Endothelial cell of umbilical vein (primary cell): ENCODE measurements at regions not wholly inside any gene's neighbourhood (a gene's known extent, or its start where the extent isn't known, plus 50 kb on each side); places are given as distances from the start of the nearest gene placed in this dataset.

Experiments
- BruUV-seq: library from RNA; stranded (reverse); fragments of 400-500 nt; replicated peaks from 2 replicates; lab custom pipeline; 2021; lab: Mats Ljungman, UMichigan
- CTCF ChIA-PET: fragments of 300-600, 350-600 bp; sonication (Branson Sonifier 250); formaldehyde crosslinking; loops from one replicate; lab custom pipeline; 2021; ENCODE audit warnings: antibody characterized with exemption, inconsistent platforms; lab: Charles Lee
- POLR2A ChIA-PET: fragments of 300-600, 350-600 bp; sonication (Branson Sonifier 250); formaldehyde crosslinking; loops from one replicate; lab custom pipeline; 2021; ENCODE audit warnings: antibody characterized with exemption, inconsistent platforms; lab: Charles Lee
- DNase-seq: peaks from one replicate; pipeline ENCODE4 v3.0.0-alpha.2; 2011; ENCODE audit warnings: low read depth, low spot score
- FAIRE-seq: peaks from 2 replicates; lab custom pipeline; 2011; peaks lifted over from hg19 to GRCh38; lab: Jason Lieb, UNC
- H2AFZ ChIP-seq: 2 replicates; pipeline ENCODE4 v1.6.0; 2012; ENCODE audit warnings: low read depth, low read length, control low read depth, inconsistent platforms
- H3K27ac ChIP-seq: 2 replicates; pipeline ENCODE4 v1.5.1; 2011; ENCODE audit warnings: low read depth, mild to moderate bottlenecking, control low read depth, low read length, moderate library complexity; ENCODE audit not compliant: insufficient read depth
- H3K27me3 ChIP-seq, 2 experiments: 2 replicates each; pipeline versions ENCODE4 v1.6.0 to v1.6.1; 2011; ENCODE audit warnings: low read length in 2 of 2, mixed read lengths in 1 of 2; ENCODE audit not compliant: control insufficient read depth in 2 of 2, insufficient read depth in 2 of 2
- H3K36me3 ChIP-seq, 2 experiments: 2 replicates in 1 of 2; 3 replicates in 1 of 2; pipeline ENCODE4 v1.5.1; 2011; ENCODE audit warnings: low read length in 2 of 2, mild to moderate bottlenecking in 1 of 2, moderate library complexity in 1 of 2; ENCODE audit not compliant: control insufficient read depth in 2 of 2, insufficient read depth in 2 of 2; ENCODE audit errors: extremely low read depth in 1 of 2
- H3K4me1 ChIP-seq: 3 replicates; pipeline ENCODE4 v1.5.1; 2011; ENCODE audit warnings: mild to moderate bottlenecking, low read length; ENCODE audit not compliant: control insufficient read depth, insufficient read depth; ENCODE audit errors: extremely low read depth
- H3K4me2 ChIP-seq: 2 replicates; pipeline ENCODE4 v1.6.1; 2011; ENCODE audit warnings: low read length, control low read depth, mixed read lengths; ENCODE audit not compliant: insufficient read depth
- H3K4me3 ChIP-seq, 3 experiments: fragments of 200-600 bp in 1 of 3; sonication (generic), shearing (Covaris generic) in 1 of 3; replicated peaks in 1 of 3; 2 replicates each; pipeline ENCODE4 v1.5.1; 2011 to 2016; ENCODE audit warnings: control low read depth in 3 of 3, low read length in 3 of 3, mild to moderate bottlenecking in 2 of 3, inconsistent platforms in 1 of 3, low read depth in 1 of 3, moderate library complexity in 1 of 3; ENCODE audit not compliant: insufficient read depth in 1 of 3
- H3K79me2 ChIP-seq: 2 replicates; pipeline ENCODE4 v1.6.0; 2012; ENCODE audit warnings: low read length, inconsistent platforms; ENCODE audit not compliant: control insufficient read depth, insufficient read depth
- H3K9ac ChIP-seq: replicated peaks from 2 replicates; pipeline ENCODE3; 2011; ENCODE audit warnings: low read length, control low read depth; ENCODE audit not compliant: insufficient read depth; ENCODE audit errors: extremely low read depth
- H3K9me1 ChIP-seq: replicated peaks from 3 replicates; pipeline ENCODE4 v1.6.0; 2011; ENCODE audit warnings: mild to moderate bottlenecking, low read length; ENCODE audit not compliant: control insufficient read depth, insufficient read depth; ENCODE audit errors: extremely low read depth
- H3K9me3 ChIP-seq: replicated peaks from 2 replicates; pipeline ENCODE4 v1.5.1; 2012; ENCODE audit warnings: low read length, inconsistent platforms; ENCODE audit not compliant: control insufficient read depth, insufficient read depth
- H4K20me1 ChIP-seq: replicated peaks from 2 replicates; pipeline ENCODE3; 2011; ENCODE audit warnings: mild to moderate bottlenecking, low read length; ENCODE audit not compliant: control insufficient read depth, insufficient read depth; ENCODE audit errors: extremely low read depth
- CTCF ChIP-seq, 2 donors: IDR thresholded peaks; 1 replicate in 1 of 2; 2 replicates in 1 of 2; pipeline ENCODE4 v1.5.1; 2011; ENCODE audit warnings: low read length in 2 of 2, mild to moderate bottlenecking in 2 of 2, moderate library complexity in 2 of 2, control low read depth in 1 of 2, inconsistent platforms in 1 of 2, low read depth in 1 of 2; ENCODE audit not compliant: insufficient read depth in 1 of 2; ENCODE audit errors: extremely low read depth in 1 of 2
- EZH2 ChIP-seq: IDR thresholded peaks from 2 replicates; pipeline ENCODE4 v1.6.1; 2012; ENCODE audit warnings: borderline replicate concordance, low read depth, mild to moderate bottlenecking, moderate library complexity, low read length, inconsistent platforms; ENCODE audit not compliant: severe bottlenecking
- FOS ChIP-seq: IDR thresholded peaks from 2 replicates; pipeline ENCODE4 v1.6.1; 2011; ENCODE audit warnings: mild to moderate bottlenecking, low read length, moderate library complexity, borderline replicate concordance; ENCODE audit not compliant: insufficient read depth
- GATA2 ChIP-seq: IDR thresholded peaks from 2 replicates; pipeline ENCODE4 v1.7.0; 2011; ENCODE audit warnings: low read depth, mild to moderate bottlenecking, moderate library complexity, mixed read lengths, low read length; ENCODE audit not compliant: insufficient read length, insufficient read depth
- JUN ChIP-seq: IDR thresholded peaks from 2 replicates; pipeline ENCODE4 v1.6.1; 2011; ENCODE audit warnings: borderline replicate concordance, low read depth; ENCODE audit not compliant: insufficient read length, insufficient read depth
- MYC ChIP-seq: IDR thresholded peaks from one replicate; pipeline ENCODE4 v1.6.1; 2011; ENCODE audit warnings: mild to moderate bottlenecking, low read depth, low read length
- POLR2A ChIP-seq: IDR thresholded peaks from 2 replicates; pipeline ENCODE4 v1.6.1; 2012; ENCODE audit warnings: low read depth, mild to moderate bottlenecking, control low read depth, low read length
- POLR2AphosphoS5 ChIP-seq: IDR thresholded peaks from 2 replicates; pipeline ENCODE4 v1.6.1; 2012; ENCODE audit warnings: low read depth, mild to moderate bottlenecking, control low read depth, low read length, moderate library complexity; ENCODE audit not compliant: insufficient read depth
- dilution Hi-C: fragments of 300-500 bp; cut with MboI; formaldehyde crosslinking; loops from one replicate; pipeline ENCODE4 v1.15.0; 2019; ENCODE audit warnings: low sequenced_read_pairs; ENCODE audit not compliant: extremely low pct_ligation_motif_present
- intact Hi-C: fragments of 100-400 bp; cut with micrococcal nuclease; formaldehyde crosslinking; loops from one replicate; pipeline ENCODE4 v1.10.0; 2022

GRCh38 chrX:20456971-20457370 lies 190.3 kb upstream of the RPS6KA3 start:
- H3K4me2 ChIP-seq: no peak overlapping the region
- no peak for TF ChIP-seq POLR2AphosphoS5
- no peak for TF ChIP-seq MYC
- TF ChIP-seq GATA2: no peak
- TF ChIP-seq CTCF (IDR thresholded peaks at IDR 0.05; ENCODE audit: extremely low read depth in 1 of 2, insufficient read depth in 1 of 2, low read depth in 1 of 2, low read length in 2 of 2): no peak
- TF ChIP-seq EZH2: no peak
- TF ChIP-seq FOS: no peak
- no peak for TF ChIP-seq JUN
- no peak for TF ChIP-seq POLR2A
- no peak overlapping the region for H3K27ac ChIP-seq
- no peaks in the 10 kb centered on the region for H3K36me3 ChIP-seq
- no peaks in the 10 kb centered on the region for H3K9me1 ChIP-seq
- peaks cover 15% of the 10 kb centered on the region for H3K4me1 ChIP-seq
- no peak overlapping the region for H3K9ac ChIP-seq
- FAIRE-seq (no peak), DNase-seq (no peak)
- no peaks in the 10 kb centered on the region for H3K27me3 ChIP-seq
- H3K79me2 ChIP-seq: no peaks in the 10 kb centered on the region
- intact Hi-C loops (no loop called here), dilution Hi-C loops (no loop called here)
- BruUV-seq: no TSS peak
- no peak overlapping the region for H2AFZ ChIP-seq
- no peaks in the 10 kb centered on the region for H3K9me3 ChIP-seq
- POLR2A ChIA-PET: no interaction called here
- H4K20me1 ChIP-seq: no peaks in the 10 kb centered on the region
- CTCF ChIA-PET: no interaction called here
- no peak overlapping the region for H3K4me3 ChIP-seq
